GM12878 (cell line): ENCODE measurements at regions not wholly inside any gene's neighbourhood (a gene's known extent, or its start where the extent isn't known, plus 50 kb on each side); places are given as distances from the start of the nearest gene placed in this dataset.

ENCODE experiments used
- ATAC-seq: fragments of 200-7000 bp; cut with Tn5 transposase; 3 replicates; pipeline ENCODE4 v1.9.1; 2020; ENCODE audit warnings: mild to moderate bottlenecking, moderate library complexity
- BruUV-seq: library from RNA; stranded (reverse); fragments of 400-500 nt; replicated peaks from 2 replicates; lab custom pipeline; 2021; lab: Mats Ljungman, UMichigan
- CTCF ChIA-PET: fragments of 300-600 bp; sonication (Branson Sonifier 250); formaldehyde crosslinking; extraction: SDS; loops from one replicate; lab custom pipeline; 2021; ENCODE audit warnings: inconsistent platforms; lab: Yijun Ruan, JAX
- POLR2A ChIA-PET: fragments of 350-600 bp; formaldehyde crosslinking; extraction: SDS; loops from one replicate; lab custom pipeline; 2021; ENCODE audit warnings: inconsistent platforms; lab: Charles Lee
- RAD21 ChIA-PET: fragments of 300-600 bp; sonication (Branson Sonifier 250); formaldehyde crosslinking; loops from one replicate; lab custom pipeline; 2023; ENCODE audit warnings: antibody characterized with exemption; ENCODE audit not compliant: unreplicated experiment; lab: Charles Lee
- SMC1A ChIA-PET: fragments of 300-600 bp; sonication (Branson Sonifier 250); formaldehyde crosslinking; loops from one replicate; lab custom pipeline; 2023; ENCODE audit not compliant: unreplicated experiment, uncharacterized antibody; lab: Charles Lee
- DNase-seq: peaks from one replicate; pipeline ENCODE4 v3.0.0-alpha.2; 2011; ENCODE audit warnings: low read depth, low spot score
- FAIRE-seq: peaks from 3 replicates; lab custom pipeline; 2011; peaks lifted over from hg19 to GRCh38; lab: Jason Lieb, UNC
- H2AFZ ChIP-seq: 2 replicates; pipeline ENCODE4 v1.6.0; 2011; ENCODE audit warnings: low read depth, low read length, control low read depth; ENCODE audit not compliant: control insufficient read depth
- H3K27ac ChIP-seq: 2 replicates; pipeline ENCODE4 v1.5.1; 2011; ENCODE audit warnings: control low read depth; ENCODE audit not compliant: control insufficient read depth, insufficient read depth
- H3K27me3 ChIP-seq, 2 experiments: replicated peaks in 1 of 2; 2 replicates each; pipeline versions ENCODE4 v1.6.0 to v1.6.1; 2011; ENCODE audit warnings: low read length in 1 of 2; ENCODE audit not compliant: control insufficient read depth in 2 of 2, insufficient read depth in 2 of 2
- H3K36me3 ChIP-seq, 2 experiments: 2 replicates each; pipeline ENCODE4 v1.5.1; 2011; ENCODE audit warnings: low read length in 1 of 2; ENCODE audit not compliant: control insufficient read depth in 2 of 2, insufficient read depth in 2 of 2
- H3K4me1 ChIP-seq: 2 replicates; pipeline ENCODE4 v1.6.1; 2011; ENCODE audit warnings: mild to moderate bottlenecking, low read length, moderate library complexity, mixed read lengths; ENCODE audit not compliant: control insufficient read depth, insufficient read depth
- H3K4me2 ChIP-seq: 2 replicates; pipeline ENCODE4 v1.6.0; 2011; ENCODE audit warnings: control low read depth; ENCODE audit not compliant: control insufficient read depth, insufficient read depth
- H3K4me3 ChIP-seq: fragments of 200-600 bp; sonication (generic); 2 replicates; pipeline ENCODE4 v1.5.1; 2016
- H3K79me2 ChIP-seq: 2 replicates; pipeline ENCODE4 v1.6.0; 2011; ENCODE audit warnings: low read length; ENCODE audit not compliant: control insufficient read depth, insufficient read depth
- H3K9ac ChIP-seq: 2 replicates; pipeline ENCODE4 v1.8.0; 2011; ENCODE audit warnings: low read length, control low read depth, mixed read lengths; ENCODE audit not compliant: control insufficient read depth, insufficient read depth
- H3K9me3 ChIP-seq: replicated peaks from 3 replicates; pipeline ENCODE4 v1.5.1; 2011; ENCODE audit warnings: mild to moderate bottlenecking, low read length; ENCODE audit not compliant: control insufficient read depth, insufficient read depth
- H4K20me1 ChIP-seq: 2 replicates; pipeline ENCODE4 v1.6.0; 2011; ENCODE audit not compliant: control insufficient read depth, insufficient read depth
- BHLHE40 ChIP-seq, 2 experiments: fragments of 450-650 bp in 1 of 2; IDR thresholded peaks; 2 replicates each; pipeline ENCODE4 v1.6.1; 2011 to 2017; ENCODE audit warnings: low read depth in 2 of 2, borderline replicate concordance in 1 of 2, improper control_type of control experiment in 1 of 2, low read length in 1 of 2, mild to moderate bottlenecking in 1 of 2
- EED ChIP-seq: sonication (generic); IDR thresholded peaks from 2 replicates; pipeline ENCODE4 v1.6.1; 2016; ENCODE audit warnings: antibody characterized with exemption, low read depth
- ESRRA ChIP-seq: IDR thresholded peaks from 2 replicates; pipeline ENCODE4 v1.6.1; 2012; ENCODE audit warnings: mild to moderate bottlenecking, low read length, improper control_type of control experiment
- HCFC1 ChIP-seq: fragments of 150-350 bp; IDR thresholded peaks from 2 replicates; pipeline ENCODE4 v1.6.1; 2014; ENCODE audit warnings: low read length
- HDGF ChIP-seq: fragments of 450-650 bp; IDR thresholded peaks from 2 replicates; pipeline ENCODE4 v1.6.1; 2016; ENCODE audit warnings: antibody characterized with exemption
- NR2C2 ChIP-seq: IDR thresholded peaks from 2 replicates; pipeline ENCODE4 v1.6.1; 2011; ENCODE audit warnings: borderline replicate concordance, low read depth; ENCODE audit not compliant: control insufficient read depth, insufficient read length
- RAD51 ChIP-seq: fragments of 450-650 bp; IDR thresholded peaks from 2 replicates; pipeline ENCODE4 v1.6.1; 2016; ENCODE audit warnings: moderate library complexity, mild to moderate bottlenecking, inconsistent platforms
- RBBP5 ChIP-seq: fragments of 200-600 bp; sonication (generic); conservative IDR thresholded peaks from 2 replicates; pipeline ENCODE4 v1.6.1; 2016
- RELA ChIP-seq: fragments of 450-650 bp; IDR thresholded peaks from 2 replicates; pipeline ENCODE4 v1.8.0; 2014; ENCODE audit warnings: borderline replicate concordance; ENCODE audit not compliant: partially characterized antibody
- RFX5 ChIP-seq: IDR thresholded peaks from 2 replicates; pipeline ENCODE4 v1.6.1; 2011; ENCODE audit warnings: low read depth, low read length, improper control_type of control experiment
- SMARCA5 ChIP-seq: fragments of 450-650 bp; IDR thresholded peaks from 2 replicates; pipeline ENCODE4 v1.6.1; 2017; ENCODE audit warnings: mild to moderate bottlenecking
- WGBS: methylation state at CpG from one replicate; pipeline ENCODE4 v1.1.6; 2016; ENCODE audit warnings: low lambda C conversion rate; ENCODE audit not compliant: insufficient replicate concordance, insufficient coverage; ENCODE audit errors: missing lambda C conversion rate; 5-methylcytosine and 5-hydroxymethylcytosine counted together
- in situ Hi-C: fragments of 300-500 bp; cut with MboI; formaldehyde crosslinking; loops from 9 replicates; pipeline ENCODE4 v1.14.3; 2018; ENCODE audit warnings: mixed read lengths
- intact Hi-C: fragments of 100-400 bp; cut with micrococcal nuclease; formaldehyde crosslinking; loops from one replicate; pipeline ENCODE4 v1.14.2; 2022; ENCODE audit not compliant: unreplicated experiment
- TF ChIP-seq, protein P1 (sequence below): IDR thresholded peaks from 2 replicates; pipeline ENCODE4 v1.6.1; 2012; ENCODE audit warnings: low read length, inconsistent platforms
- TF ChIP-seq, protein P2 (sequence below): fragments of 450-650 bp; formaldehyde crosslinking; IDR thresholded peaks from 2 replicates; pipeline ENCODE4 v1.4.0; 2020; ENCODE audit warnings: mild to moderate bottlenecking, moderate library complexity

DNA sequence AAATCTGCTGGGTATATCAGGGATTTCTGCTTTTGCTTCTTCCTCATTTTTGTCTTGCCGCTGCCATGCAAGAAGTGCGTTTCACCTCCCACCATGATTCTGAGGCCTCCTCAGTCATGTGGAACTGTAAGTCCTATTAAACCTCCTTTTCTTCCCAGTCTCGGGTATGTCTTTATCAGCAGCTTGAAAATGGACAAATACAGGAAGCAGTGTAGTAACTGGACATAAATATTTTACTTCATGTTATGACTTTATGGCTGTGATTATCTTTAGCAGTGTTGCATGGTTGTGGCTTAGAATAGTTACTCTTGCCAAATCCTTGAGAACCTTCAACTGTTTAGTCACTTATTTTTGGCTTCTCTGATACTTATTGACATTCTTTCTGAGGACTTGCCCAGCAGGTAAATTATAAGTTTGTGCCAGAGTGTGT lies 66.2 kb upstream of the DLX2 start:
- H2AFZ ChIP-seq = no peak overlapping the region
- TF ChIP-seq EED = no peak
- no peak for TF ChIP-seq ESRRA
- no peak for TF ChIP-seq HCFC1
- TF ChIP-seq SMARCA5 = no peak
- no peak for TF ChIP-seq RELA
- TF ChIP-seq, protein P1, sequence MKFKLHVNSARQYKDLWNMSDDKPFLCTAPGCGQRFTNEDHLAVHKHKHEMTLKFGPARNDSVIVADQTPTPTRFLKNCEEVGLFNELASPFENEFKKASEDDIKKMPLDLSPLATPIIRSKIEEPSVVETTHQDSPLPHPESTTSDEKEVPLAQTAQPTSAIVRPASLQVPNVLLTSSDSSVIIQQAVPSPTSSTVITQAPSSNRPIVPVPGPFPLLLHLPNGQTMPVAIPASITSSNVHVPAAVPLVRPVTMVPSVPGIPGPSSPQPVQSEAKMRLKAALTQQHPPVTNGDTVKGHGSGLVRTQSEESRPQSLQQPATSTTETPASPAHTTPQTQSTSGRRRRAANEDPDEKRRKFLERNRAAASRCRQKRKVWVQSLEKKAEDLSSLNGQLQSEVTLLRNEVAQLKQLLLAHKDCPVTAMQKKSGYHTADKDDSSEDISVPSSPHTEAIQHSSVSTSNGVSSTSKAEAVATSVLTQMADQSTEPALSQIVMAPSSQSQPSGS = no peak
- TF ChIP-seq RFX5 = no peak
- TF ChIP-seq NR2C2 = no peak
- TF ChIP-seq HDGF = no peak
- TF ChIP-seq BHLHE40 (IDR thresholded peaks at IDR 0.05; ENCODE audit: borderline replicate concordance in 1 of 2, low read depth in 2 of 2, low read length in 1 of 2) = no peak
- TF ChIP-seq RBBP5 = no peak
- TF ChIP-seq RAD51 = no peak
- TF ChIP-seq, protein P2, sequence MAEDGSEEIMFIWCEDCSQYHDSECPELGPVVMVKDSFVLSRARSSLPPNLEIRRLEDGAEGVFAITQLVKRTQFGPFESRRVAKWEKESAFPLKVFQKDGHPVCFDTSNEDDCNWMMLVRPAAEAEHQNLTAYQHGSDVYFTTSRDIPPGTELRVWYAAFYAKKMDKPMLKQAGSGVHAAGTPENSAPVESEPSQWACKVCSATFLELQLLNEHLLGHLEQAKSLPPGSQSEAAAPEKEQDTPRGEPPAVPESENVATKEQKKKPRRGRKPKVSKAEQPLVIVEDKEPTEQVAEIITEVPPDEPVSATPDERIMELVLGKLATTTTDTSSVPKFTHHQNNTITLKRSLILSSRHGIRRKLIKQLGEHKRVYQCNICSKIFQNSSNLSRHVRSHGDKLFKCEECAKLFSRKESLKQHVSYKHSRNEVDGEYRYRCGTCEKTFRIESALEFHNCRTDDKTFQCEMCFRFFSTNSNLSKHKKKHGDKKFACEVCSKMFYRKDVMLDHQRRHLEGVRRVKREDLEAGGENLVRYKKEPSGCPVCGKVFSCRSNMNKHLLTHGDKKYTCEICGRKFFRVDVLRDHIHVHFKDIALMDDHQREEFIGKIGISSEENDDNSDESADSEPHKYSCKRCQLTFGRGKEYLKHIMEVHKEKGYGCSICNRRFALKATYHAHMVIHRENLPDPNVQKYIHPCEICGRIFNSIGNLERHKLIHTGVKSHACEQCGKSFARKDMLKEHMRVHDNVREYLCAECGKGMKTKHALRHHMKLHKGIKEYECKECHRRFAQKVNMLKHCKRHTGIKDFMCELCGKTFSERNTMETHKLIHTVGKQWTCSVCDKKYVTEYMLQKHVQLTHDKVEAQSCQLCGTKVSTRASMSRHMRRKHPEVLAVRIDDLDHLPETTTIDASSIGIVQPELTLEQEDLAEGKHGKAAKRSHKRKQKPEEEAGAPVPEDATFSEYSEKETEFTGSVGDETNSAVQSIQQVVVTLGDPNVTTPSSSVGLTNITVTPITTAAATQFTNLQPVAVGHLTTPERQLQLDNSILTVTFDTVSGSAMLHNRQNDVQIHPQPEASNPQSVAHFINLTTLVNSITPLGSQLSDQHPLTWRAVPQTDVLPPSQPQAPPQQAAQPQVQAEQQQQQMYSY (CRISPR knock-in tag) = no peak
- RAD21 ChIA-PET = no interaction called here
- POLR2A ChIA-PET = no interaction called here
- no peaks in the 10 kb centered on the region for H3K79me2 ChIP-seq
- H3K27me3 ChIP-seq = peaks cover 0 to 1% of the 10 kb centered on the region in 2 experiments; a peak in 2 of 4 replicates
- H3K4me1 ChIP-seq = no peaks in the 10 kb centered on the region
- H3K4me3 ChIP-seq = no peak overlapping the region
- BruUV-seq = no TSS peak
- no peak overlapping the region for H3K4me2 ChIP-seq
- intact Hi-C loops = no loop called here
- no peaks in the 10 kb centered on the region for H4K20me1 ChIP-seq
- WGBS = 0% methylated on average over 3 of the region's 3 CpGs
- FAIRE-seq (no peak), ATAC-seq (no peak), DNase-seq (no peak)
- H3K9ac ChIP-seq = no peak overlapping the region
- H3K36me3 ChIP-seq = no peaks in the 10 kb centered on the region
- no peaks in the 10 kb centered on the region for H3K9me3 ChIP-seq
- in situ Hi-C loops = no loop called here
- CTCF ChIA-PET = no interaction called here
- H3K27ac ChIP-seq = no peak overlapping the region
- SMC1A ChIA-PET = no interaction called here
